Hepatocyte (in vitro differentiated cells): ENCODE measurements at regions not wholly inside any gene's neighbourhood (a gene's known extent, or its start where the extent isn't known, plus 50 kb on each side); places are given as distances from the start of the nearest gene placed in this dataset.

Experiments used
- CTCF ChIP-seq: fragments of 200-600 bp; sonication (generic); IDR thresholded peaks from 2 replicates; pipeline ENCODE4 v1.5.1; 2016; ENCODE audit warnings: antibody characterized with exemption, mild to moderate bottlenecking; ENCODE audit not compliant: poor library complexity
- EZH2 ChIP-seq: fragments of 200-600 bp; sonication (generic); IDR thresholded peaks from 2 replicates; pipeline ENCODE4 v1.6.1; 2016; ENCODE audit warnings: antibody characterized with exemption, mild to moderate bottlenecking, borderline replicate concordance

GRCh38 chr1:238161955-238162354, 271.2 kb upstream of the ZP4 start:
- TF ChIP-seq CTCF (no peak), EZH2 (no peak)
